ENCODE measurements at regions not wholly inside any gene's neighbourhood (a gene's known extent, or its start where the extent isn't known, plus 50 kb on each side); places are given as distances from the start of the nearest gene placed in this dataset.

DNA sequence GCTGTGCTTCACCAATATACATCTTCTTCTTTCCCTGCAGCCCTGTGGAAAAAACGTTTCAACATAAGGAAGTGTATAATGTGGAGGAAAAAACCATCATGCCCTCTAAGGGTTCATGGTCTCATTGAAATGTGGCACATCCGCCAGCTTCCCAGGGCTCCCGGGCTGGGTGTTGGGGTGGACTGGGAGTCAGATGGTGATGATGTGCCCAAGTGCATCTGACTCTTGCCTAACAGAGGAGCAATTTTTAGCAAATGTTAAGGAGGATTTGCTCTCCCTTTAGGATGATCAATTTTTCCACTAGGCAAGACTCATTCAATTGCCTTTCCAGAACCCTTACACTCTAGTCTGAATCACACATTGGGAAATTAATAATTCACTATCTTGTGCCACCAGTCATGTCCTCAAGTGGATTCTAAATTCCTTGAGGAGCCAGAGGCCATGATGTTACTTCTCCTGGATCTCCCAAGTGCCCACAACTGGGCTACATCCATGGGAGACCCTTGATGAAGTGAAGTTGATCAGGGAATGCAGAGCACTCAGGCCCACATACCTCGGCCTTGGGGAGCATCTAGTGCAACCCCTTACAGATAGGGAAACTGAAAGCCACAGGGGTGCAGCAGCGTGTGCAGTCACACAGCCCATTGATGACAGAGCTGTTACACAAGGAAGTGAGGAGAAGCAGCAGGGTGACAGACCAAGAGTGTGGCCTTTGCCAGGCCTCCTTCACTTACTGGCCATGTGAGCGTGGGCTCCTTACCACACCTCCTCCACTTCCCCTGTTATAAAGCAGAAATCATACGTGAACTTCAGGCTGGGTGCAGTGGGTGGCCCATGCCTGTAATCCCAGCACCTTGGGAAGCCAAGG, 100.0 kb upstream of the SLC44A3 start:
- Histone ChIP-seq H3K9me3 (ENCODE audit: control insufficient read depth in 2 of 3, insufficient read depth in 1 of 3, low read length in 3 of 3) (no peaks in the 10 kb centered on the region), H3K9ac (ENCODE audit: low read length in 3 of 3) (no peak overlapping the region), H3K36me3 (ENCODE audit: control insufficient read depth in 2 of 3, insufficient read depth in 3 of 3, low read length in 3 of 3) (no peaks in the 10 kb centered on the region), H3K27ac (ENCODE audit: low read depth in 2 of 2, low read length in 2 of 2) (no peak overlapping the region), H3K27me3 (ENCODE audit: control insufficient read depth, insufficient read depth, low read length) (no peaks in the 10 kb centered on the region), H3K4me3 (ENCODE audit: low read length in 3 of 3) (no peak overlapping the region), H3K4me1 (ENCODE audit: control insufficient read depth in 2 of 3, insufficient read depth in 2 of 3, low read depth in 1 of 3, low read length in 3 of 3) (no peaks in the 10 kb centered on the region)
- intact Hi-C loops (cut with DNase I): no loop called here
- TF ChIP-seq, protein P1, sequence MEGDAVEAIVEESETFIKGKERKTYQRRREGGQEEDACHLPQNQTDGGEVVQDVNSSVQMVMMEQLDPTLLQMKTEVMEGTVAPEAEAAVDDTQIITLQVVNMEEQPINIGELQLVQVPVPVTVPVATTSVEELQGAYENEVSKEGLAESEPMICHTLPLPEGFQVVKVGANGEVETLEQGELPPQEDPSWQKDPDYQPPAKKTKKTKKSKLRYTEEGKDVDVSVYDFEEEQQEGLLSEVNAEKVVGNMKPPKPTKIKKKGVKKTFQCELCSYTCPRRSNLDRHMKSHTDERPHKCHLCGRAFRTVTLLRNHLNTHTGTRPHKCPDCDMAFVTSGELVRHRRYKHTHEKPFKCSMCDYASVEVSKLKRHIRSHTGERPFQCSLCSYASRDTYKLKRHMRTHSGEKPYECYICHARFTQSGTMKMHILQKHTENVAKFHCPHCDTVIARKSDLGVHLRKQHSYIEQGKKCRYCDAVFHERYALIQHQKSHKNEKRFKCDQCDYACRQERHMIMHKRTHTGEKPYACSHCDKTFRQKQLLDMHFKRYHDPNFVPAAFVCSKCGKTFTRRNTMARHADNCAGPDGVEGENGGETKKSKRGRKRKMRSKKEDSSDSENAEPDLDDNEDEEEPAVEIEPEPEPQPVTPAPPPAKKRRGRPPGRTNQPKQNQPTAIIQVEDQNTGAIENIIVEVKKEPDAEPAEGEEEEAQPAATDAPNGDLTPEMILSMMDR (IDR thresholded peaks at IDR 0.05; ENCODE audit: borderline replicate concordance, extremely low read depth, insufficient read depth): no peak
- FAIRE-seq: no peak
- no peak for DNase-seq

- Histone ChIP-seq H3K9me3 (ENCODE audit: control insufficient read depth in 2 of 3, insufficient read depth in 1 of 3, low read length in 3 of 3) (no peaks in the 10 kb centered on the region), H3K9ac (ENCODE audit: low read length in 3 of 3) (no peak overlapping the region), H3K4me1 (ENCODE audit: control insufficient read depth in 2 of 3, insufficient read depth in 2 of 3, low read depth in 1 of 3, low read length in 3 of 3) (no peaks in the 10 kb centered on the region), H3K36me3 (ENCODE audit: control insufficient read depth in 2 of 3, insufficient read depth in 3 of 3, low read length in 3 of 3) (no peaks in the 10 kb centered on the region), H3K27me3 (ENCODE audit: control insufficient read depth, insufficient read depth, low read length) (no peaks in the 10 kb centered on the region), H3K4me3 (ENCODE audit: low read length in 3 of 3) (no peak overlapping the region), H3K27ac (ENCODE audit: low read depth in 2 of 2, low read length in 2 of 2) (no peak overlapping the region)
- TF ChIP-seq, protein P1 (IDR thresholded peaks at IDR 0.05; ENCODE audit: borderline replicate concordance, extremely low read depth, insufficient read depth): no peak
- FAIRE-seq (no peak), DNase-seq (no peak)
- intact Hi-C loops (cut with DNase I): no loop called here
Observed at GRCh38 chr1:94716965-94717364, 103.2 kb upstream of the SLC44A3 start.

- H3K36me3 ChIP-seq (ENCODE audit: control insufficient read depth in 2 of 3, insufficient read depth in 3 of 3, low read length in 3 of 3): no peaks in the 10 kb centered on the region
- TF ChIP-seq, protein P1 (IDR thresholded peaks at IDR 0.05; ENCODE audit: borderline replicate concordance, extremely low read depth, insufficient read depth): no peak
- H3K4me3 ChIP-seq (ENCODE audit: low read length in 3 of 3): no peak overlapping the region
- H3K27ac ChIP-seq (ENCODE audit: low read depth in 2 of 2, low read length in 2 of 2): no peak overlapping the region
- H3K4me1 ChIP-seq (ENCODE audit: control insufficient read depth in 2 of 3, insufficient read depth in 2 of 3, low read depth in 1 of 3, low read length in 3 of 3): no peaks in the 10 kb centered on the region
- no peaks in the 10 kb centered on the region for H3K9me3 ChIP-seq (ENCODE audit: control insufficient read depth in 2 of 3, insufficient read depth in 1 of 3, low read length in 3 of 3)
- H3K27me3 ChIP-seq (ENCODE audit: control insufficient read depth, insufficient read depth, low read length): no peaks in the 10 kb centered on the region
- no peak for FAIRE-seq
- H3K9ac ChIP-seq (ENCODE audit: low read length in 3 of 3): no peak overlapping the region
- DNase-seq: no peak
- intact Hi-C loops (cut with DNase I): no loop called here
Observed at GRCh38 chr1:94715321-94715720, 104.8 kb upstream of the SLC44A3 start.

Measured in kidney (tissue), 13 donors.